NT2/D1 (cell line): ENCODE measurements at regions not wholly inside any gene's neighbourhood (a gene's known extent, or its start where the extent isn't known, plus 50 kb on each side); places are given as distances from the start of the nearest gene placed in this dataset.

Experiments
- DNase-seq: peaks from one replicate; pipeline ENCODE4 v3.0.0-alpha.2; 2011; ENCODE audit warnings: low read depth, low spot score
- H3K27me3 ChIP-seq: 2 replicates; pipeline ENCODE4 v1.6.0; 2011; ENCODE audit warnings: mild to moderate bottlenecking; ENCODE audit not compliant: insufficient read length, insufficient read depth
- H3K36me3 ChIP-seq: 2 replicates; pipeline ENCODE4 v1.6.1; 2011; ENCODE audit warnings: mild to moderate bottlenecking, low read length, mixed read lengths; ENCODE audit not compliant: insufficient read depth, insufficient read length
- H3K4me1 ChIP-seq: 2 replicates; pipeline ENCODE4 v1.5.1; 2011; ENCODE audit not compliant: insufficient read depth, insufficient read length
- H3K4me3 ChIP-seq: 2 replicates; pipeline ENCODE4 v1.5.1; 2011; ENCODE audit warnings: low read depth; ENCODE audit not compliant: insufficient read length
- H3K9ac ChIP-seq: 2 replicates; pipeline ENCODE4 v1.6.0; 2011; ENCODE audit warnings: low read depth; ENCODE audit not compliant: insufficient read length
- H3K9me3 ChIP-seq: 2 replicates; pipeline ENCODE4 v1.5.1; 2011; ENCODE audit warnings: mild to moderate bottlenecking, low read length; ENCODE audit not compliant: insufficient read depth
- SUZ12 ChIP-seq: IDR thresholded peaks from 2 replicates; pipeline ENCODE4 v1.6.1; 2011; ENCODE audit not compliant: insufficient read length, insufficient read depth; ENCODE audit errors: extremely low read depth
- YY1 ChIP-seq: IDR thresholded peaks from 2 replicates; pipeline ENCODE4 v1.6.1; 2011; ENCODE audit not compliant: insufficient read length, insufficient read depth
- ZNF274 ChIP-seq: IDR thresholded peaks from 2 replicates; pipeline ENCODE4 v1.6.1; 2011; ENCODE audit warnings: mild to moderate bottlenecking, low read depth, low read length

DNA sequence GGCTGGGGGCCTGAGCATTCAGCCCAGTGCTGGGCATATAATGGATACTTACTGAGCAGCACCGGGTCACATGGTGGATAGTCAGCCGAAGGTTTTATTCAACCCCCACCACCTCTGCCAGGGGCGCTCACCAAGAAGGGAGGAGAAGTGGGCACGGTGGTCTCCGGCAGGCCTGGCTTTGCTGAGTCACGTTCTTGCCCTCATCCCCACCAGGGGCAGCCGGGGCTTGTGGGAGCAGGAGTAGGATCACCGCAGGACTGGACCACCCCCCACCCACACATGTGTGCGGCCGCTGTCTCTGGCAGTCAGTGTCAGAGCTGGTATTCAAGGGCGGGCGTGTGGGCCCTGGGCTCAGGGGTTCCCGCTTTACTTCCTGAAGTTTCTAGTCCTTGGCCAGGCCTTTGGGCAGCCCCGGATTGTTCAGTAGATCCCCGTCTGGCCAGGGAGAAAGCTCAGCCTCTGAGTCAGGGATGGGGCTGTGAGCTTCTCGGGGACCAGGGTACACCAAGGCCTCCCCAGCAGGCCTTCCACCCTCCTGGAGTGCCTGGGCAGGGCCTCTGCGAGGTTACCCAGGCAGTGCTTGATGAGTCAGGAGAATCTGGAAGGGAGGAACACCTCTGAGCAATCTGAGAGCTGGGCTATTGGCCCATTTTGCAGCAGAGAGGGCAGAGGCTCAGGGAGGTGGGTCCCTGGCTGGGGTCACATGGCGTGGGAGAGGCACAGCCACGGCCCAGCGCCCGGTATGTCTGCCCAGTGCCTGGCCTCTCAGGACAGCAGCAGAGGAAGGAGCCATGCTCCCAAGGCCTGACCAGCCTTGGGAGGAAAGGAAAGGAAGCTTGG is 60.6 kb downstream of the RTL6 start:
- Histone ChIP-seq H3K9ac (peak overlapping the region; percentile 32), H3K36me3 (no peaks in the 10 kb centered on the region), H3K4me1 (peaks cover 13% of the 10 kb centered on the region), H3K4me3 (no peak overlapping the region), H3K27me3 (no peaks in the 10 kb centered on the region), H3K9me3 (no peaks in the 10 kb centered on the region)
- no peak for TF ChIP-seq YY1
- no peak for TF ChIP-seq SUZ12
- TF ChIP-seq ZNF274, result no peak
- DNase-seq, result no peak

DNA sequence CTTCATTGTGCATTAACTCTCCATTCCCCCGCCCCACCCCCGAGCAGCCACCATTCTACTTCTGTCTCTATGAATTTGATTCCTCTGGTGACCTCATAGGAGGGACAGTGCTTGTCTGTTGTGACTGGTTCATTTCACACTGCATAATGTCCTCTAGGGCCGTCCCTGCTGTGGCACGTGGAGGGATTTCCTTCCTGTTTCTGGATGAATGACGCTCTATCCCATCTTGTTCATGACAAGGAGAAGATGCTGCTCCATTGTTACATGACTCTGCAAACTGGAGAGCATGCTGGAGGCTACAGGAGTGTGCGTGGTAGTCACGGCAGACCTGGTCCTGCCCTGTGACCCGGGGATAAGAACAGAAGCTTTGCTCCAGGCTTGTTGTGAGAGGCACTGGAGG is 61.3 kb downstream of the RTL6 start:
- no peaks in the 10 kb centered on the region for H3K9me3 ChIP-seq
- H3K4me3 ChIP-seq, result no peak overlapping the region
- H3K27me3 ChIP-seq, result no peaks in the 10 kb centered on the region
- TF ChIP-seq SUZ12 (no peak), YY1 (no peak), ZNF274 (no peak)
- DNase-seq, result no peak
- no peak overlapping the region for H3K9ac ChIP-seq
- H3K4me1 ChIP-seq, result peaks cover 9% of the 10 kb centered on the region
- H3K36me3 ChIP-seq, result no peaks in the 10 kb centered on the region

DNA sequence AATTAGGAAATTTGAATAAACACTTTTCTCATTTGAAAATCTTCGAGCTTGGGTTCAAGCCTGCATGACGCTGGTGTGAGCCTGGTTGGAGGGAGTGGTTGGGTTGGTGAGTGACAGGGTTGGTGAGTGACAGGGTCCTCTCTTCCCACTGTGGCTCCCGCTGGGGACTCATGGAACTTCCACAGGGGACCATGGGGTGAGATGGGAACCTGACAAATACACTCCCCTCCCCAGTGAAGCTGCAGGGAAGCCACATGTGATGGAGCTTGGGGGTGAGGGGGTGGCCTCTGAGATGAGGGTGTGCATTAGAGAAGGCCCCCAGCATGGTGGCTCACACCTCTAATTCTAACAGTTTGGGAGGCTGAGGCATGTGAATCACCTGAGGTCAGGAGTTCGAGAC is 66.8 kb downstream of the RTL6 start:
- Histone ChIP-seq H3K4me1 (no peaks in the 10 kb centered on the region), H3K36me3 (no peaks in the 10 kb centered on the region)

DNA sequence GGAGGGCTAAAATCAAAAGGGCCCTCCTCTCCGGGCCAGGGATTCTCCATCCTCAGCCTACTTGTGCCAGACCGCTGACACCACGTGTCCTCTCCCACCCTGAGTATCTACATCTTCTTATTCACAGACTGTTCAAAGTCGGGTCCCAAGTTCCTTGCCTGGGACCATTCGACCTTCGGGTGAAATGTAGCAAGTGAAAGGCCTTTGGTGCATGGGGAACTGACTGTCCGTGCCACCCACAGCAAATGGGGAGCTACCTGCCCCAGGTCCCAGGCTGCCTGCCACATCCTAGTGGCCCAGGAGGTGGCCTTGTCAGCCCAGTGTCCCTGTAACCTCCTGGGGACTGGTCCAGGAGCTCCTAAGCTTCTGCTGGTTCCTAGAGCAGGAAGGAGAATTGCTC is 67.3 kb downstream of the RTL6 start:
- H3K9me3 ChIP-seq, result no peaks in the 10 kb centered on the region
- H3K9ac ChIP-seq, result no peak overlapping the region
- no peaks in the 10 kb centered on the region for H3K4me1 ChIP-seq
- TF ChIP-seq ZNF274 (no peak), SUZ12 (no peak), YY1 (no peak)
- H3K4me3 ChIP-seq, result no peak overlapping the region
- no peaks in the 10 kb centered on the region for H3K36me3 ChIP-seq
- no peak for DNase-seq
- no peaks in the 10 kb centered on the region for H3K27me3 ChIP-seq

More for the DNA sequence above, 66.8 kb downstream of the RTL6 start:
- no peak for TF ChIP-seq YY1
- no peak for TF ChIP-seq SUZ12
- TF ChIP-seq ZNF274, result no peak
- H3K9me3 ChIP-seq, result no peaks in the 10 kb centered on the region
- DNase-seq, result no peak
- H3K4me3 ChIP-seq, result no peak overlapping the region
- no peaks in the 10 kb centered on the region for H3K27me3 ChIP-seq
- H3K9ac ChIP-seq, result no peak overlapping the region

DNA sequence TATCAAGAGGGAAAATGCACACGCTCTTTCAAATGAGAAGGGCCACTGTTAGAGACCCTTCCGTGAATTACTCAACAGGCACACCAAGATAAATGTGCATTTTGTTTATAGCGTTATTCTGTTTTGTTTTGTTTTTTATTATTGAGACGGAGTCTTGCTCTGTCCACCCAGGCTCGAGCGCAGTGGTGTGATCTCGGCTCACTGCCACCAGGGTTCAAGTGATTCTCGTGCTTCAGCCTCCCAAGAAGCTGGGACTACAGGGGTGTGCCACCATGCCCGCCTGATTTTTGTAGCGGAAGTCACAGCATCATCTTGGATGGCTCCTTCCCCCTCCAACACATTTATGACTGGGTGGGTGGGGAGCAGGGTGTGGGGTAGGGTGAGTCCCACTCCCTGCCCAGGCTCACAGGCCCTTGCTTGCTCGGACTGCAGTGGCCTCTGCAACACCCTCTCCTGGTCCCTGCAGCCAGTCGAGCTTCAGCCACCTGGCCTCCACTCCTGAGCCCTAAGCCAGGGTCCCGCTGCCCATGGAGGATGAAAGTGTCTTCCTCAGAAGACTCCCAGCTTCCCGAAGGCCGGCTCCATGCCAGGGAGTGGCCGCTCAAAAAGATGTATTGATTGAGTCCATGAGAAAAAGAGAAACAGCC is 68.0 kb downstream of the RTL6 start:
- no peak for DNase-seq
- Histone ChIP-seq H3K9ac (no peak overlapping the region), H3K36me3 (no peaks in the 10 kb centered on the region), H3K9me3 (no peaks in the 10 kb centered on the region), H3K4me3 (no peak overlapping the region), H3K4me1 (no peaks in the 10 kb centered on the region), H3K27me3 (no peaks in the 10 kb centered on the region)
- TF ChIP-seq YY1 (no peak), ZNF274 (no peak), SUZ12 (no peak)

DNA sequence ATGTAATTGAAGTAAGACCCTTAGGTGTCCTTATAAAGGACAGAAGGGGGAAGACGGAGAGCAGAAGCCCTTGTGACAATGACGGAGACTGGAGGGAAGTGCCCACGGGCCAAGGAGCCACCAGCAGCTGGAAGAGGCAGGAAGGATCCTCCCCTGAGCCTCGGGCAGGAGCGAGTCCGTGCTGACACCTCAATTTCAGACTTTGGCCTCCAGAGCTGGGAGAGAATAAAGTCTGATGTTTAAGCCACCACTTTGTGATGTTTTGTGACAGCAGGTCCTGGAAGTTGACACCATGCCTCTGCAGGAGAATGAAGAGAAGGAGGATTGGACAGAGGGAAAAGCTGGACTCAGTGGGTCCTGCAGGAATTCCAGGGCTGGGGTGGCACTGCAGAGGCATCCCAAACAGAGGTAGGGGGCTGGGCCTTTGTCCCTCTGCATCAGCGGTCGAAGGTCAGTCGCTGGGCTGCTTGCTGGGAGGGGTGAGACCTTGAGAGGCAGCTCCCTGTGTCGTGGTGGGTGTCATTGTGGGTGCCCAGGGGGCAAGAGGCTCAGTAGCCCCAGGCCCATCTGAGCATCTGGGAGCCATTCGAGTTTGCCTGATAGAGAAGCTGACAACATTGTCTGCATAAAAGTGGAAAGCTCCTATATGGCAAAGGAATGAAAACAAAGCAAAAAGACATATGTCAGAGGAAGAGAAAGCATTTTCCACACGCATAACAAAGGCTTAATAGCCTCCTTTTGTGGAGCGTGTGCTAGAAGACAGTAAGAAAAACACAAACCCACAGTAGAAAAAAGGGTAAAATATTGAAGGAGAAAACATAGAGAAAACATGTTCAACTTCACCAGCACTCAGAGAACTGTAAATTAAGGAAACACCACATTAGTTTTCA is 68.8 kb downstream of the RTL6 start:
- DNase-seq, result no peak
- peaks cover 6% of the 10 kb centered on the region for H3K4me1 ChIP-seq
- no peaks in the 10 kb centered on the region for H3K9me3 ChIP-seq
- no peak for TF ChIP-seq YY1
- TF ChIP-seq SUZ12, result no peak
- no peak for TF ChIP-seq ZNF274
- no peak overlapping the region for H3K4me3 ChIP-seq
- no peaks in the 10 kb centered on the region for H3K36me3 ChIP-seq
- no peaks in the 10 kb centered on the region for H3K27me3 ChIP-seq
- H3K9ac ChIP-seq, result no peak overlapping the region

DNA sequence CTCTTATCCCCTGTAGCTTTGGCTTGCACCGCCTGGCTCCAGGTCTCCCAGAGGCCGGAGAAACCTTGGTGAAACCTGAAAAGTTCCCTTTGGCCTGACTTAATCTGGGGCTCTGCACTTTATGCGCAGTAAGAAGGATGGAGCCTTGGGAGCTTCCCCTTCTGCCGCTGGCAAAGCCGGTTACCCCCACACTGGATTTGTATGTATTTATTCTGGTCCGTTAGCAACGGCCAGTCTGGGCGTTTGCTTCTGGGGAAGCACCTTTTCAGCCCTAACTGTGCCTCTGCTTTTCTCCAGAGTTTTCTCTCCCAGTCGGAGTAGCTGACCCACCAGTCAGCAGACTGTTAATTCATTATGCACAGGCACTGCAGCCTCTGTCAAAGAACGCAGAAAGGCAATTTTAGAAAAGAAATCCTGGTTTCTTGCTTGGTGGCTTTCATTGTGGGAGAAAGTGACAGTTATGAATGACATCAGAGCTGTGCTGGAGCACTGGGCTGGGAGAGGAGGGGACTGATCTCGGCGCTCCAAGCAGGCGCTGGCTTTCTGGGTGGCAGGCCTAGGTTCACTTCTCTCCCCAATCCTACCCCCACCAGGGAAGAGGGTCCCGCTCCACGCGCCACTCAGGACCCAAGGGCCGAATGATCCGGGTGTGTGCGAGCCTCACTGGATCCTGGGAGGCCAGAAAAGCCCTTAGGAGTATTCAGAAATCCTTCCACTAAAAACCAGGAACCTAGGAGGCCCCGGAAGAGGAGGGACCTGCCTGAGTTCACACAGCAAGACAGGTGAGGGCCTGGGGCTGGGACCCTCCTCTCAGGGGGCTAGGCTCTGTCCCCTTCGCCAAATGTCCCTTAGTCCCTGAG is 70.2 kb downstream of the RTL6 start:
- TF ChIP-seq ZNF274, result no peak
- TF ChIP-seq SUZ12, result no peak
- TF ChIP-seq YY1, result no peak
- H3K9ac ChIP-seq, result no peak overlapping the region

More for the DNA sequence above, 70.2 kb downstream of the RTL6 start:
- Histone ChIP-seq H3K9me3 (no peaks in the 10 kb centered on the region), H3K4me1 (peaks cover 6% of the 10 kb centered on the region), H3K36me3 (no peaks in the 10 kb centered on the region), H3K27me3 (no peaks in the 10 kb centered on the region), H3K4me3 (no peak overlapping the region)
- no peak for DNase-seq
